22Rv1 (cell line): ENCODE measurements at regions not wholly inside any gene's neighbourhood (a gene's known extent, or its start where the extent isn't known, plus 50 kb on each side); places are given as distances from the start of the nearest gene placed in this dataset.
"Not testable (repeated sequence)": the region's sequence is repeated elsewhere in the genome, so short reads cannot be mapped to it uniquely, and the experiment has no call there.

Experiments used
- ZFX ChIP-seq: fragments of 450-650 bp; IDR thresholded peaks from 2 replicates; pipeline ENCODE4 v1.6.1; 2017; ENCODE audit warnings: antibody characterized with exemption, borderline replicate concordance
- TF ChIP-seq, protein P1 (sequence below): fragments of 450-650 bp; IDR thresholded peaks from 2 replicates; pipeline ENCODE4 v1.5.1; 2017; ENCODE audit warnings: mild to moderate bottlenecking

DNA sequence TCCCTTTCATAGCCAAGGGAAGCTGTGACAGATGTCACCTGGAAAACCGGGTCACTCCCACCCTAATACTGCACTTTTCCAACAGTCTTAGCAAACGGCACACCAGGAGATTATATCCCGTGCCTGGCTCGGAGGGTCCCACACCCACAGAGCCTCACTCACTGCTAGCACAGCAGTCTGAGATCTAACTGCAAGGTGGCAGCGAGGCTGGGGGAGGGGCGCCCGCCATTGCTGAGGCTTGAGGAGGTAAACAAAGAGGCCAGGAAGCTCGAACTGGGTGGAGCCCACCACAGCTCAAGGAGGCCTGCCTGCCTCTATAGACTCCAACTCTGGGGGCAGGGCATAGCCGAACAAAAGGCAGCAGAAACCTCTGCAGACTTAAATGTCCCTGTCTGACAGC, 199.2 kb downstream of the TMEM47 start:
- TF ChIP-seq, protein P1, sequence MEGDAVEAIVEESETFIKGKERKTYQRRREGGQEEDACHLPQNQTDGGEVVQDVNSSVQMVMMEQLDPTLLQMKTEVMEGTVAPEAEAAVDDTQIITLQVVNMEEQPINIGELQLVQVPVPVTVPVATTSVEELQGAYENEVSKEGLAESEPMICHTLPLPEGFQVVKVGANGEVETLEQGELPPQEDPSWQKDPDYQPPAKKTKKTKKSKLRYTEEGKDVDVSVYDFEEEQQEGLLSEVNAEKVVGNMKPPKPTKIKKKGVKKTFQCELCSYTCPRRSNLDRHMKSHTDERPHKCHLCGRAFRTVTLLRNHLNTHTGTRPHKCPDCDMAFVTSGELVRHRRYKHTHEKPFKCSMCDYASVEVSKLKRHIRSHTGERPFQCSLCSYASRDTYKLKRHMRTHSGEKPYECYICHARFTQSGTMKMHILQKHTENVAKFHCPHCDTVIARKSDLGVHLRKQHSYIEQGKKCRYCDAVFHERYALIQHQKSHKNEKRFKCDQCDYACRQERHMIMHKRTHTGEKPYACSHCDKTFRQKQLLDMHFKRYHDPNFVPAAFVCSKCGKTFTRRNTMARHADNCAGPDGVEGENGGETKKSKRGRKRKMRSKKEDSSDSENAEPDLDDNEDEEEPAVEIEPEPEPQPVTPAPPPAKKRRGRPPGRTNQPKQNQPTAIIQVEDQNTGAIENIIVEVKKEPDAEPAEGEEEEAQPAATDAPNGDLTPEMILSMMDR, result not testable (repeated sequence)
- not testable (repeated sequence) for TF ChIP-seq ZFX
